T1000 (cell line): ENCODE measurements at regions not wholly inside any gene's neighbourhood (a gene's known extent, or its start where the extent isn't known, plus 50 kb on each side); places are given as distances from the start of the nearest gene placed in this dataset.
A peak's percentile ranks its signal among the peaks of the same experiment; 100 is the strongest.

Experiments used
- DNase-seq: peaks from one replicate; lab custom pipeline; 2025; ENCODE audit warnings: mixed read lengths; lab: John Stamatoyannopoulos, UW

DNA sequence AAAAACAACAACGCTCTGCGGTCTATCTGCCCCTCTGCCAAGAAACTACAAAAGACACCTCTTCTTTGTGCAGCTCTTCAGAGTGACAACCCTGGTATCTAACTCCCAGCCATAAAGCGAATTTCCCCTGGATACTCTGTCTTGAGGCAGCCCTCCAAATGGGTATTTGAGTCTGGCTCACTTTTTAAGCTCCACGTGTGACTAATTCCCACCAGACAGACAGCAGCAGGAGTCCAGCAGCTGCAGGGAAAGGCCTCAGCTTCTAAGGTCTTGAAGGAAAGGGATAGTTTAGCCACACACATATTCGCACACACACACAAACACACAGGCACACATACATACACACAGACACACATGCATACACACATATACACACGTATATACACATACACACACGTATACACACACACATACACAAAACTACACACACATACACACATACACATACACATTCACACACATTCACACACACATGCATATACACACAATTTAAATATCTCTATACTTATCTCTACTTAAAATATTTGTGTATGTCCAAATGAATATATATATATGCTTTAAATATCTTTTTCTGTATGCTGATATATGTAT is 188.8 kb downstream of the TSHZ3 start:
- no peak for DNase-seq

DNA sequence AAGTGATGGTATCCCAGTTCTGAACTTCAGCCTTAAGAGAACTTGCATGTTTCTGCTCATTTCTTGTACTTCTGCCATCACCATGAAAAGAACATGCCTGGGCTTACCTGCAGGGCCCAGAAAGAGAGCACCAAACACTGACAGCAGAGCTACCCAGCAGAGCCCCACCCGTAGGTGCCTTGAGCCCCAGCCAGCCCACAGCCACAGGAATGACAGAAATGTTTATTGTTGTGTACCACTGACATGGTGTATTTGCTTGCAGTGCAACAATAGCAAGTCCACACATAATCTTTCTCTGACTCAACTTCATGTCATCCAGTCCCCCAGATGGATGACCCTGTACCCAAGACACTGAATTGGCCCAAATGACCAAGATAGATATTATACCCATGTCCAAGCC is 195.2 kb downstream of the TSHZ3 start:
- no peak for DNase-seq

DNA sequence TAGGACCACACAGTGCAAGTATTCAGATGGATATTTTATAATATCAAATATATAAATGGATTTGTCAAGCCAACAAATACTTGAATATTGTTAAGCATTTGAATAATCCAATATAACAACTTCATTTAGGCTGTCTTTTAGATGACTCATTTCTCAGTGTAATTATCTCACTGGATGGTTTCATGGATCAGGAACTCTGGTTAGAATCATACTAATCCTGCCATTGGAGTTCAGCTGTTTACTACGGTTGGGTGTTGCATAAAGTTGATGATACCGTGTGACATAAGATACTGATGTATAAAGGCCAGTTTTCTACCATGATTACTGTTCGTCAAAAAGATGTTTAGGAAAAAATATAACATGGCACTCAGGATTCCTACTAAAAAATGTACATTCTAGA is 196.3 kb downstream of the TSHZ3 start:
- no peak for DNase-seq

DNA sequence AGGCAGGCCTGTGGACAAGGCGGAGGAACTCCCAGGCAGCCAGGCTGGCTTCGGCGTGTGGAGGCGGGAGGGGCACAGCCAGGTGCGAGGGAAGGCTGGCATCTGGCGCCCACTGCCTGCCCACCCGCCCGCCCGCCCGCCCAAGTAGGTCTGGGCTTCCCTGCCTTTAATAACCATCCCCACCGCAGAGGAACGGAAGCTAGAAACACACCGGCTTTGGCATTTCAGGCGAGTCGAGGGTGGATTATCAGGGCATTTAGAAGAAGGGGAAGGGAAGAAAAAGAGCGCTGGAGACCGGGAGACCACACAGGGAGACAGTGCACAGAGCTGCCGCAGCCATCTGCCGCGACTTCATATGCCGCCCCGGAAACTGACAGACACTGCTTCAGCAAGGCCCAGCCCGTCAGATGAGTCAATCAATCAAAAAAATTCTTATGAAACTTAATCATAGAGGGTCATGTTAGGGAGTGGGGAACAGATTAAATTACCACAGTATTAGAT is 199.7 kb downstream of the TSHZ3 start:
- no peak for DNase-seq

DNA sequence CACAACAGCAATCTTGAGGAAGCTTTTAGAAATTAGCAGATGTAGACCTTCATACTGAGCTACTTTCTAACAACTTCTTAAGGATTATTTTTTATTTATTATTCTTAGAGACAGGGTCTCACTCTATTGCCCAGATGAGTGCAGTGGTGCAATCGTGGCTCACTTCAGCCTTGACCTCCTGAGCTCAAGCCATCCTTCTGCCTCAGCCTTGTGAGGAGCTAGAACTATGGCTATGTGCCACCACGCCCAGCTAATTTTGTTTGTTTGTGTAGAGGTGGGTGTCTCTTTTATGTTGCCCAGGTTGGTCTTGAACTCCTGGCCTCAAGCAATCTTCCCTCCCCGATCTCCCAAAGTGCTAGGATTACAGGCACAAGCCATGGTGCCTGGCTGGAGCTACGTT is 200.6 kb downstream of the TSHZ3 start:
- no peak for DNase-seq

DNA sequence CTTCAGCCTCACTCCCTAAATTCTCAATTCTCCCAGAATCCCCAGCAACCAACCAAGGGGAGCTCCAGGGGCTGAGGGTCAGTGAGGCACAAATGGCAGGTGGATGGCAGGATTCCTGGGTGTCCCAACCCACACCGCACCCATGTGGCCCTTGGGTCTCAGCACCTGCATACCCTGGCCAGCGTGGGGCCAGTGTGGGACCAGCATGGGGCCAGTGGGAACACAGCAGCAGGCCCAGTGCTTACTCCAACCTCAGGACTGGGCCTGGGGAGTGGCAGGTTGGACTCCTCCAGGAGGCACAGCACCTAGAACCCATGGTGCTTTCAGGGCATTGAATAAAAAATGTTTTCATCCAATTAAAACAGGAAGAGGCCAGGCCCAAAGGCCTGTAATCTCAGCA is 202.0 kb downstream of the TSHZ3 start:
- no peak for DNase-seq

DNA sequence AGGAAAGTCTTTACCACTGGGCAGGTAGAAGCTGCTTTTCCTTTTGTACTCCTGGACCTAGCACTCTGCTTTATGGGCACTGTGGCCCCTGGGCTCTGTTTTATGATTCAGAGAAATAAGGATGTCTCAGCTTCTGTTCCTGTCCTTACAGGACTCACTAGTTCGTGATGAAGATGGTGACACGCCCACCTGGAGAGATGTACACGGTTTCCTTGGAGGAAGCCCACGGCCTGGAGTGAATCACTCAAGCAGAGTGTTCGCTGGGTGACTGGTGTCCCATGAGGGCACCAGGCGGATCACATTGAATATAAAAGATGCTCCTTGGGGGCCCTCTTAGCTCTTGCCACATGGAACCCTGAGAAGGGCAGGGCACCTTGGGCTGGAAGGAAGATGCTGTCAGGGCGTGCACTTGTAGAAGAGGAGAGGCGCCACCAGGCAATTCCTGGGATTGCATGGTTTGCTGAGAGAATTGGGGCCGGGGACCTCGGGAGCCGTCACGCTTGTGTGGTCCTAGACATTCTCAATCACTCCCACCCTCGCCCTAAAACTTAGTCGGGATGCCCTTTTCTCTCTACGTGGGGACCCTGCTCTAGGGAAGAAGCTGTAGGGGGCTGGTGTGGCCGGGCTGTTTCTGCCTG is 202.6 kb downstream of the TSHZ3 start:
- DNase-seq: no peak

DNA sequence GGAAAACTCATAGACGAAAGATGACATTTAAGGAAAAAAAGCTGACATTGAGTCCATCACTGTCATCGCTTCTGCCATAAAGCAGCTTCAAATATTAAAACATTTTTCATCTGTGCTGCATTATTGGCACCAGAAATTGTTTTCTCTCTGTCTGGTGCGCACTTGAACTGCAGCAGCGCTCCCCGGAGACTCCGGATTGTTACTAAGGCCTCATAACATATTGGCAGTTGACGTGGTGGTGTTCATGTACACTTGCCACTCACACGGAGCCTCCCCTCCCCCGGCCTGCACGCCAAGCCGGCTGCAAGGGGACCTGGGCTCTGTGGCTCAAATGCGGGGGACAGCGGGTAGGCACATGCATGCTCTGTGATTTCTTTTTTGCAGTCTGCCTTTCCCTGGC is 203.2 kb downstream of the TSHZ3 start:
- no peak for DNase-seq

DNA sequence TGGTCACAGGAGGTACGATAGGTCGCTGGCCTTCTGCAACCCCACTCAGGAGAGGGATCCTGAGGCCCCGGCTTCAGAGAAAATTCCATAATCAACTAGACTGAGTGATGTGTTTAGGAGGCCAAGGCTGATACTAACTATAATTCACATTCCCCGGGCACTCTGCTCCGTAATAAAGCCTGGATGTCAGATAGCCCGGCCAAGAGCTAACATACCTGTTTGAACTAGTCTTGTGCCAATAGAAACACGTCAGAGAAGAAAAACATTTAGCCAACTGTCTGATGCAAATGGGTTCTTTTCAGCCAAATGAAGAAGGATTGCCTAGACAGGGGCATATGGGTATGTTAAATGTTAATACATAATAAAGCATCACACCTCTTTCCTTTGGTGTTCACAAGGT is 204.2 kb downstream of the TSHZ3 start:
- DNase-seq: no peak

DNA sequence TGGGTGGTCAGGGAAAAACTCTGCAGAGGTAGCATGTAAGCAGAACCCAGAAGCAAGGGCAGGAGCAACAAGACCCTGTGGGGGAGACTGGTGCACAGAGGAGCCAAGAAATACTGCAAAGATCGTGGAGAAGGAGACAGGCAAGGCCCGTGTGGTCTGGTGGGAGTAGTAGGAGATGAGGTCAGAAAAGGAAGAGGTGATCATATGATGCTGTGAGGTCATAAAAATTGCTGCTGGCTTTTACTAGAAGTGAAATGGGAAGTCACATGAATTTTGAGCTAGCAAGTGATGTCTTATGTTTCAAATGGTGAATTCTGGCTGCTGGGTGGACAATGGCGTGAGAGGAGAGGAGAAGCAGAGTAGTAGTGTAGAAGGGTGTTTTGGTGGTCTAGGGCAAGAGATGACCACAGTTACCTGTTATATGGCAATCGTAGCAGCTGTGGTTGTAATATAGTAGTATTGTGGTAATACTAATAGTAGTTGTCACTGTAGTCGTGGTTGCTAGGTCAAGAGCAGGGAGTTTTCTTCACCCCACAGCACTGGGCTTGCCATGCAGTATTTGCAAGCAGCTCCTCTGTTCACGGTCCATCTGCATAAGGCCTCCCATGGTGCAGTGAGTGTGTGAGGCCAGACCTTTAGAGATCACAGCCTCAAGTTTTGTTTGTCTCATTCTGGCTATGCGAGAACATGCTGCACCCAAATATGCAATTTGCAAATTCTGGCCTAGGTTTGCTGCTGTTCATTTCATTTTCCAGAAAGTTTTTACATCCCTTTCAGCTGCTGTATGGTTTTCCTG is 205.0 kb downstream of the TSHZ3 start:
- DNase-seq: no peak

DNA sequence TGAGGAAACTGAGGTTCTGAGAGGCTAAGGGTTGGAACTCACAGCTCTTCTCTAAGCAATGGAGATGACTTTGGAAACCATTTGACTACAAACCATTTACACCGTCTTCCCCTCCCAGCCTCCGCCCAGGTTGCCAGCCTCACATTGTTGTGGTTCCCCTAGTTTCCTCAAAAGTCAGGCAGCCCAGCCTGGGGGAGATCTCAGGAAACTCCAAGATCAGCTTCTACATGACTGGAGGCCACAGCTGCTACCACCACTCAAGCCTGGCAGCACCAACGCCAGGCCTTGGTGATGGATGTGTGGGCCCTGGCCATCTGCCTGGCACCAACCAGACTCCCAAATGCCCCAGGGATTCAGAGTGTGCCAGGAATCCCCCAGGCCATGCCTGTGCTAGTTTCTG is 207.9 kb downstream of the TSHZ3 start:
- DNase-seq: no peak

DNA sequence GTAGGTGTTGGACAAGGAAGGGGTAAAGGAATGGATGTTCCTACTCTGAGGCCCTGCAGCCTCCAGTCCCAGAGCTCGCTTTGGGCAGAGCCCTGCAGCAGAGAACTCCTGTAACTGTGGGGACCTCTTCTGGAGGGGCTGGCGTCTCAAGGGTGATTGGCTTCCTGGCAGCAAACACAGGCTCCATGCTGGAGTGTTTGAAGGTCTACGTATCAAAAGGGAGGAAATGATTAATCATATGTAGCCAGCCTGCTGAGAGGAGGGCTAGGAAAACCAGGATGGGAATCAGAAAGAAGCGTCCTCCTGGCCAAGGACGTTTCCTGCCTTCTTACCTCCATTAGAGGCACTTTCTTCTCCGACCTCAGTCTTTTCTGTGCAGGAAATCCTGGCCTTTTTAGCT is 208.5 kb downstream of the TSHZ3 start:
- DNase-seq: no peak

DNA sequence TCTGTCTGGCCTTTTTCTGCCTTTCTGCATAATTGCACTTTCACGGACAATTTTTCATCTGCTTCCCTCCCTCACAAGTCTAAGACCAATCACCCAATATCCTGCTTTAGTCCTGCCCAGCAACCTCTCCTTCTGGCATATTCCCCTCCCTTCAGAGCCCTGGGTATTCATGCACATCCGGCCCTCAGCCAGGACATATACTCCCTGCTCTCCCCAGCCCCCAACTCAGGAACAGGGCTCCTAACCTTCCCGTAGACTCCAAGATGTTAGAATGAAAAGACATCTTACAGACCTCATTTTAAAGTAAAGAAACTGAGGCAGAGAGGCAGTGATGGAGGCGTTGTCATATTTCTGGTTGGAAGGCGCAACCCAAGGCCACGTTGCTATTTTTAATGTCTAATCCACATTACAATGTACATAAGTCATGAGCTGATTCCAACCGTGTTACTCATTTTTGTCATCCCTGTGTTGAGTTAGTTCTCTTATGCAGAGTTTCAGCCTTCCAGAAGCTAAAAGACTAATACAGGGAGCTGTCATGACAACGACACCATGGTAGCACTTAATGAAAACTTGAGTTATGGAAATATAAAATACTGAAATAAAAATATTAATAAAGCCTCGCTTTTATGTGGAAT is 209.2 kb downstream of the TSHZ3 start:
- no peak for DNase-seq

DNA sequence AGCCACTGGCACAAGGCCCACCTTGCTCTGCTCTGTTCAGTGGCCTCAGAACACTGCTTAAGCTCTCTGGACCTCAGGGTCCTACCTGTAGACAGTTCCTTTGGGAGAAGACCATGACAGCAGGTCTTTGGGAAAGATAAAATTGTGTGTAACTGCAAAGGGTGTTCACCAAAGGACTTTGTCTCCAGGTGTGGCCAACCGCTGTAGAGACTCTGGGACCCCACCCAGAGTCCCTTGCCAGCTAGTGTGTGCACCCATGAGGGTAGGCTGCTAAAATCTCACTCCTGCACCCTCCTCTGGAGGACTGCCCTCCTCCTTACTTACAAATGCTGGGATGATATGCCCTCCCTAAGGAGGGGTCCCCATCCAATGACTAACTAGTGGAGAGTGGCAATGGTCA is 211.2 kb downstream of the TSHZ3 start:
- DNase-seq: no peak

DNA sequence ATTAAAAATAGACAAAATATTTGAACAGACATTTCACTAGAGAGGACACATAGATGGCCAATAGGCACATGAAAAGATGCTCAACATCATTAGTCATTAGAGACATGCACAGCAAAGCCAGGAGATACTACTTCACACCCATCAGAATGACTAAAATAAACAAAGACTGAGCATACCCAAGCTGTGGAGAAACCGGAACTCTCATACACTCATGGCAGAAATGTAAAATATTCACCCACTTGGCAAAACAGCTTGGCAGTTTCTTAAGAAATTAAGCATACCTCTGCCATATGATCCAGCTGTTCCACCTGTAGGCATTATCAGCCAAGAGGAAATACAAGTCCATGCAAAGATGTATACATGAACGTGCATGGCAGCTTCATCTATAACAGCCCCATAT is 213.4 kb downstream of the TSHZ3 start:
- no peak for DNase-seq

DNA sequence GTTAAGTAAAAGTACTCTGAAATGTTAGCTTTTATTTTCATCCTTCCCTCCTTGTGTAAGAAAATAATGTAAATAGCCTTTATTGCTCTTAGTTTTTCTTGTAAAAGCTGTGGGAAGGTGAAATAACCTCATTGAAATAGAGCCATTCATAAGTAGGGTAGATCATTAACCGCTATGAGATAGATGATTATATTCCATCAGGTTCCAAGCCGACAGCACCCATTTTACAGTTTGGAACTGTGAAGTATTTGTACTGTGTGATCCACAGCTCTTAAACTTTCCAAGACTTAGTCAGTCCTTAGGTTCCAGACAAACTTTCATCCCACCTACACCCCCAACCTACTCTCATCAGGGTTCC is 216.5 kb downstream of the TSHZ3 start:
- no peak for DNase-seq

DNA sequence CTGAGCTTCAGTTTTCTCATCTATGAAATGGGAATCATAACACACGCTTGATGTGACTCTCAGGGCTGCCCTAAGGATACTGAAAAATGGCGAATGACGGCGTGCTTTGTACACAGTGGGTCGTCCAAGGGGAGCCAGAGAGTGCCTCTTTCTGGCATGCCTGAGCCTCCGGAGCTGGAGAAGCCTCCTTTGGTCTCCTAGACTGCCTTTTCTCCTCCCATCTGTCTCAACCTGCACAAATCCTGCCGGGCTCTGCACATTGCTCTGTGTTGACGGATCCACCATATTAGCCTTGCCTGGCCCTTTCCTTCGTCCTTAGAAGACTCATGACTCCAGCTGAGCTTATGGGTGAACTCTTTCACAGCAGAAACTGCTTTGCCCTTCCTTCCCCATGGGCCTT is 220.9 kb downstream of the TSHZ3 start:
- no peak for DNase-seq

DNA sequence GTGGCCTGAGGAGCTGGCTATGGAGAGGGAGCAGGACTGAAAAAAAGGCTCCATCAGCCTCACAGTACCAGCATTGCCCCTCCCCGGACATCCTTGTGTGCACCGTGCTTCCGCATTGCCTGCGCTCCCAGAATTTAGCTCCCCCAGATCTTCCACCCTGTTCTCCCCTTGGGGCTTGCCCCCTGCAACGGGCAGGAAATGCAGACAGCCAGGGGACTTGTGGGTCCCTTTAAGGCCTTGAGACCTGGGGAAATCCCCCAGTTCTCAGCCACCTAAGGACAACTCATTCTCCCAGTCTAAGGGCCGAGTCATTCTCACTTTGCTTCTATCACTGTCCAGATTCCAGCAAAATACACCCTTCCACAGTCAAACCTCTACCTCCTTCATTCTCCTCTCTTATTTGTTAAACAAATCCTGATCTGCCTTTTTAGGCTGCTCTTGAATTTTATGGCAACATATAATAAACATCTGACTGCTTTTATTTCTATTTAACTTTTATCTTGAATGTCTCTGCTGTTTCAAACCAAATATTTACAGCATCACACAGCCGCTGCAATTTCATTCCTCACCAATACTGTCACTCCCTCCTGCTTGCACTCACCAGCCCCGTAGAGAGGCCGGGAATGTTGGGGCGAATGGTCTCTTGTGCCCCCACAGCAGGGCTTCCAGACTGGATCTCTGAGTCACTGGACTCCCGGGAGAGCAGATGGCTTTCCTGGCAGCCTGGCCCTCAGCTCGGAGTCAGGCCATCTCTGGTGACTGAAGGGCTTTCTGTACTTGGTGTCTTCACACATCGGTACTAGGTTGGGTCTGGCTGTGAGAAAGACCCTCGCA is 221.9 kb downstream of the TSHZ3 start:
- peak; percentile 75 for DNase-seq

DNA sequence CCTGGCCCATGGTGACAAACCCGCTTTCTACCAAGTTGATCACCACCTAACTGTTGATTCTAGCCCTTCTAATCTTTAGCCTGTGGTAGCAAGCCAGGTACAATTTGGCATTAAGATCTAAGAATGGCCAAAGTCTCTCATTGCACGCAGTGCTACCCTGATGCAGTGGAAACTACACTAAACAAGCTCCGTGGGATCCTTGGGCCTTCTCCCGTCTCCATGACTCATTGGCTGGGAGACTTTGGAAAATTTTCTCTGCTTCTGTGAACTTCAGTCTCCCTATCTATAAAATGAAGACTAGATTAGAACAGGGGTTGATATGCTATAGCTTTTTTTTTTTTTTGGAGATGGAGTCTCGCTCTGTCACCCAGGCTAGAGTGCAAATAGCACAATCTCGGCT is 223.0 kb downstream of the TSHZ3 start:
- DNase-seq: no peak

DNA sequence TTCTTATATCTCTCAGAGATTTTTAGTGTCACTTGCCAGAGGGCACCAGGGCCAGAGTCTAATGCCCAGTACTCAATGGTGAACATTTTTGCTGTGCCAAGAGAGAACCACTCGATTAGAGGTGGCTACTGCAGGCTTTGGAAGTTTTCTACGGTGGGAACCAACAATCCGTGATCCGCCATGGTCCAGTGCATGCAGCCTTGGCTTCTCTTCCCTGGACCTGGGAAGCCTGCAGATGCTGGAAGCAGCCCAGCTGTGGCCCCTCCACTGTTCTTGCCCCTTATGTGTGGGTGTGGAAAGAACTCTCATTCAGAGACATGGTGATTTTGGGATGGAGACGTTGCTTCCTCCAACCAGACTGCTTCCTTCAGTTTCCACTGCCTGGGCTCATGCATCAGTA is 224.2 kb downstream of the TSHZ3 start:
- no peak for DNase-seq

DNA sequence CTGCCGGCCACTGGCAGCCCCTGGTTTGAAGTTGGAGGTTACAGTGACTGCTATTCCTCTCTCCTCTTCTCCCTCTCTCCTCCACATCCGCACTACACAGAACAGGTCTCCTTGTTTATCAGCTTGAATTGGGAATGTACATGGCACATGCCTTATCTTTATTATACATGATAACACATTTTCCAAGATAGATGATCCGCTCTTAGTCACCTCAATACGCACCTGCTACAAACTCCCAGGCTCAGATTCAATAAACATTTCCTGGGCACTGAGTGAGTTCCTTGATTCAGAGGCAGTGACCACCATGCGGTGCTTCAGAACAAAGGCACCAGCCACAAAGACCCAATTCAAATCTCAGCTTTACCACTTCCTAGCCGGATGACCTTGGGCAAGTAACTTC is 227.7 kb downstream of the TSHZ3 start:
- no peak for DNase-seq

DNA sequence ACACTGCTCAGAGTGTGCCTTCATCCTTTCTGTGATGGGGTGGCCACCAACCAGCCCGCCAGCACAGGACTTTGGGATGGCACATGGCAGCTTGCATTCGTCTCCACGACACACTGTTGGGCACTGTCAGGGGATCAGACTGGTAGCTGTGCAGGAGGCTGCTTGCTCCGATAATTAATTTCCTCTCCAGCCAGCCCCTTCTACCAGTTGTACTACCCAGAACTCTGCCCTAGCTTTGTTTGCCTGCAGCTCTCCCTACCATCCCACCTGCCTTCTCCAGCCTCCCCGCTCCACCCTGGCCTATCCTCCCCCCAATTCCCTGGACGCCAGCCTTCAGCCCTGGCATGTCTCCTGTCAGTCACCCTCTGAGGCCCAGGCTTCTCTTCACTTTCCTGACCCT is 228.3 kb downstream of the TSHZ3 start:
- no peak for DNase-seq
